ENCODE measurements at regions not wholly inside any gene's neighbourhood (a gene's known extent, or its start where the extent isn't known, plus 50 kb on each side); places are given as distances from the start of the nearest gene placed in this dataset.

GRCh38 chr5:164094291-164094690 lies 588.9 kb downstream of the MAT2B start:
- no peak for TF ChIP-seq EZH2 (IDR thresholded peaks at IDR 0.05; ENCODE audit: insufficient read depth, poor library complexity, severe bottlenecking)
- TF ChIP-seq EZH2phosphoT487 (IDR thresholded peaks at IDR 0.05; ENCODE audit: insufficient read depth, low read depth) = no peak
